Activated B cell treated with CpG ODN at 0.5 μM for 24 hours (primary cell): ENCODE measurements at regions not wholly inside any gene's neighbourhood (a gene's known extent, or its start where the extent isn't known, plus 50 kb on each side); places are given as distances from the start of the nearest gene placed in this dataset.
"Not testable (repeated sequence)": the region's sequence is repeated elsewhere in the genome, so short reads cannot be mapped to it uniquely, and the experiment has no call there.

ENCODE experiments used
- ATAC-seq: fragments of 200-7000 bp; cut with Tn5 transposase; one replicate; pipeline ENCODE4 v1.10.0; 2021; ENCODE audit warnings: low read depth, mild to moderate bottlenecking, moderate library complexity
- CTCF ChIA-PET: fragments of 350-600 bp; sonication (Branson Sonifier 250); formaldehyde crosslinking; loops from one replicate; lab custom pipeline; 2021; ENCODE audit warnings: antibody characterized with exemption; lab: Charles Lee
- POLR2A ChIA-PET: fragments of 350-600 bp; sonication (Branson Sonifier 250); formaldehyde crosslinking; loops from one replicate; lab custom pipeline; 2021; ENCODE audit warnings: antibody characterized with exemption; lab: Charles Lee
- DNase-seq: peaks from one replicate; pipeline ENCODE4 v3.0.0; 2022
- H3K27ac Mint-ChIP-seq: one replicate; pipeline ENCODE4 v1.8.0; 2020; ENCODE audit warnings: mixed read lengths
- H3K27me3 Mint-ChIP-seq: one replicate; pipeline ENCODE4 v1.8.0; 2021; ENCODE audit warnings: mixed read lengths
- H3K36me3 Mint-ChIP-seq: one replicate; pipeline ENCODE4 v1.8.0; 2021; ENCODE audit warnings: low read depth, mixed read lengths
- H3K4me1 Mint-ChIP-seq: one replicate; pipeline ENCODE4 v1.8.0; 2021; ENCODE audit warnings: mixed read lengths
- H3K4me3 Mint-ChIP-seq: one replicate; pipeline ENCODE4 v1.8.0; 2020; ENCODE audit warnings: mild to moderate bottlenecking, mixed read lengths
- H3K9me3 Mint-ChIP-seq: one replicate; pipeline ENCODE4 v1.8.0; 2020; ENCODE audit warnings: mixed read lengths
- intact Hi-C: fragments of 100-400 bp; cut with micrococcal nuclease; formaldehyde crosslinking; loops from one replicate; pipeline ENCODE4 v1.15.1; 2024
- TF ChIP-seq, protein P1 (sequence below): fragments of 200-600 bp; IDR thresholded peaks from one replicate; pipeline ENCODE4 v1.8.0; 2022; ENCODE audit warnings: antibody characterized with exemption, mild to moderate bottlenecking

DNA sequence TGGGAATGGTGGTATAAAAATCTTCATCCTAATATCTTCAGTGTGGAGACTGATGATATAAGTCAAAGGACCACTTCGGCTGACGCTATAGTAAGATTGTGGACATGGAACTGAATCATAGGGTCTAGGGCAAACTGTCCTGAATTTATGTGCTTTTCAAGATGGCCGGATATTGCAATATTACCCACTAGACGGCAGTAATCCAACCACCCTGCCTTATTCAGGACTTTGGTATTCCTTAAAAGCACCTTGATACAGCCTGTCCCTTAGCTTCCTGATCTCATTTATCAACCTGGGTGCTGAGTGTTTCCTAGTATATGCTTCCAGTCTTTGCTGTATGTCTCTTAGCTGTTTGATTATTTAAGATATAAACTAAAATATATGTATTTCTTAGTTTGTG lies 71.2 kb upstream of the COX7C start:
- no peak for ATAC-seq
- TF ChIP-seq, protein P1, sequence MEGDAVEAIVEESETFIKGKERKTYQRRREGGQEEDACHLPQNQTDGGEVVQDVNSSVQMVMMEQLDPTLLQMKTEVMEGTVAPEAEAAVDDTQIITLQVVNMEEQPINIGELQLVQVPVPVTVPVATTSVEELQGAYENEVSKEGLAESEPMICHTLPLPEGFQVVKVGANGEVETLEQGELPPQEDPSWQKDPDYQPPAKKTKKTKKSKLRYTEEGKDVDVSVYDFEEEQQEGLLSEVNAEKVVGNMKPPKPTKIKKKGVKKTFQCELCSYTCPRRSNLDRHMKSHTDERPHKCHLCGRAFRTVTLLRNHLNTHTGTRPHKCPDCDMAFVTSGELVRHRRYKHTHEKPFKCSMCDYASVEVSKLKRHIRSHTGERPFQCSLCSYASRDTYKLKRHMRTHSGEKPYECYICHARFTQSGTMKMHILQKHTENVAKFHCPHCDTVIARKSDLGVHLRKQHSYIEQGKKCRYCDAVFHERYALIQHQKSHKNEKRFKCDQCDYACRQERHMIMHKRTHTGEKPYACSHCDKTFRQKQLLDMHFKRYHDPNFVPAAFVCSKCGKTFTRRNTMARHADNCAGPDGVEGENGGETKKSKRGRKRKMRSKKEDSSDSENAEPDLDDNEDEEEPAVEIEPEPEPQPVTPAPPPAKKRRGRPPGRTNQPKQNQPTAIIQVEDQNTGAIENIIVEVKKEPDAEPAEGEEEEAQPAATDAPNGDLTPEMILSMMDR, result no peak
- ChIA-PET POLR2A (no interaction called here), CTCF (no interaction called here)
- DNase-seq, result no peak
- Mint-ChIP-seq H3K27me3 (no peaks in the 10 kb centered on the region), H3K4me1 (no peaks in the 10 kb centered on the region), H3K27ac (no peak overlapping the region), H3K4me3 (no peak overlapping the region), H3K36me3 (no peaks in the 10 kb centered on the region), H3K9me3 (no peaks in the 10 kb centered on the region)
- intact Hi-C loops, result no loop called here

DNA sequence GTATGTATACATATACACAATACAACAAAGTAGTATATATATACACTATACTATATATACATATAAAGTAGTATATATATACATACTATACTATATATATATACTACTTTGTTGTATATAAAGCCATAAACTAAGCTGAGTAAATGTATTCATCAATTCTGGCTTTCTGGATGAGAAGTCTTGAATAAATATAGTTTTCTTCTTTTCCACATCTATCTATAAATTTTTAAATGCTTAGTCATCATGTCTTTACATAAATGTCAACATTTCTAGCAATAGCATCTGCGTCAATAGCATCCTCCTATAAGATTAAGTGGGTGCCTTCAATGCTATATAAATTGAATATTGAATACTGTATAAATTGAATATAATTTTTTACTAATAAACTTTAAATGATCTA lies 63.1 kb upstream of the COX7C start:
- Mint-ChIP-seq H3K36me3 (no peaks in the 10 kb centered on the region), H3K9me3 (peaks cover 7% of the 10 kb centered on the region), H3K4me1 (no peaks in the 10 kb centered on the region), H3K4me3 (no peak overlapping the region), H3K27ac (no peak overlapping the region), H3K27me3 (no peaks in the 10 kb centered on the region)
- POLR2A ChIA-PET, result no interaction called here
- DNase-seq (no peak), ATAC-seq (no peak)
- CTCF ChIA-PET, result no interaction called here
- TF ChIP-seq, protein P1, result no peak
- intact Hi-C loops, result no loop called here

DNA sequence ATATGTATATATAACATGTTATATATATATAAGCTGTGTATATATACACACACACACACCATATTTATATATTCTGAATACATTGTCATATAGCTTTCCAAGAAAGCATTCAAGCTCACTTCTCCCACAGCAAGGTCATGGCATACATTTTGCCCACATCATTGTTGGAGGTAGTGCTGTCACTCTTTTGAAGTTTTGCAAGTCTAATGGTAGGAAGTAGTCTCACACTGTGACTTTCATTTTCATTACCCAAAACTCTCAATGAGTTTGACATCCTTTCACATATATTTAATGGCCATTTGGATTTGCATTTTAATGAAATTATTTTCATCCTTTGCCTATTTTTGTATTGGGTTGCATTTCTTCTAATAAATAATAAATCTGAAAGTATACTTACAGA lies 59.8 kb upstream of the COX7C start:
- Mint-ChIP-seq H3K27me3 (no peaks in the 10 kb centered on the region), H3K27ac (no peak overlapping the region), H3K4me1 (no peaks in the 10 kb centered on the region), H3K4me3 (no peak overlapping the region), H3K9me3 (peaks cover 7% of the 10 kb centered on the region), H3K36me3 (no peaks in the 10 kb centered on the region)
- intact Hi-C loops, result no loop called here
- ATAC-seq (no peak), DNase-seq (no peak)
- ChIA-PET CTCF (no interaction called here), POLR2A (no interaction called here)
- TF ChIP-seq, protein P1, result no peak

DNA sequence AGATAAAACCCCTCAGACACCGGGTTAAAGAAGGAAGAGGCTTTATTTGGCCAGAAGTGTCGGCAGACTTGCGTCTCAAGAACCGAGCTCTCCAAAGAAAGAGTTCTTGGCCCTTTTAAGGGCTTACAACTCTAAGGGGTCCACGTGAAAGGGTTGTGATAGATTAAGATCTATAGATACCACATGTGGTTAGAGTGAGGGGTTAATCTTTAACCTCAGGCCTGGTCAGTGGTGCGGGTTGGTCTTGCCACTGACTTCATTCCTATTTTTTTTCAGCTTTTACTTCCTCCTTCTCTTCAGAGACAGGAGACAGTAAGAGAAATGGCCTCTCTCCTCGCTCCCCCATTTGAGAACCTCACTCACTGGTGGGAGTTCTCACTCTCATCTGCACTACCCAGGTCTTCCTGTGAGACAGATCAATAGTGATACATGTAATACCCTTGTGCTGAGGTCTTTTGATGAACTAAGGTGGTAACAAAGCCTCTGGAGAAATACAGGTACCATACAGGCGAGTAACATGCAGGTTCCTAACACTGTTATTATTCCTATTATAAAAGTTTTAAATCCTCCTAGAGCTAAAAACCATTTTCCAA lies 52.4 kb upstream of the COX7C start:
- CTCF ChIA-PET, result no interaction called here
- DNase-seq (no peak), ATAC-seq (no peak)
- TF ChIP-seq, protein P1, result no peak
- Mint-ChIP-seq H3K4me3 (no peak overlapping the region), H3K4me1 (no peaks in the 10 kb centered on the region), H3K36me3 (no peaks in the 10 kb centered on the region), H3K27ac (no peak overlapping the region), H3K9me3 (no peaks in the 10 kb centered on the region), H3K27me3 (no peaks in the 10 kb centered on the region)
- intact Hi-C loops, result no loop called here
- POLR2A ChIA-PET, result no interaction called here

DNA sequence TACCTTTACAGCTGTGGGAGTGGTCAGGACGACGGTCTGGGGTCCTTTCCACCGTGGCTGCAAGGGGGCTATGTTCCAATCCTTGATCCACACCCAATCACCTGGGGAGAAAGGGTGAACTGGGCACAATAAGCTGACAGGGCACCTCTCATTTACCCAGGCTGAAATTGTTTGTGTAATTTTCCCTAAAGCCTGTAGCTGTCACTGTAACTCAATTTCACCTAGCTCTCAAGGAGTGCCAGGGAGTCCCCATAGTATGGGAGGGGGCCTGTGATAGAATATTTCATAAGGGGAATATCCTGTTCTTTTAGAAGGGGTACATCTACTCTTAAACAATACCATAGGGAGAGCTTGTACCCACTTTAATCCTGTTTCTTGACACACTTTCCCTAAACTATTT lies 51.7 kb upstream of the COX7C start:
- H3K4me1 Mint-ChIP-seq, H3K27ac Mint-ChIP-seq, H3K9me3 Mint-ChIP-seq, H3K36me3 Mint-ChIP-seq, ATAC-seq, POLR2A ChIA-PET, H3K27me3 Mint-ChIP-seq, intact Hi-C loops, CTCF ChIA-PET, H3K4me3 Mint-ChIP-seq, DNase-seq: not testable (repeated sequence)
